ENCODE measurements at regions not wholly inside any gene's neighbourhood (a gene's known extent, or its start where the extent isn't known, plus 50 kb on each side); places are given as distances from the start of the nearest gene placed in this dataset.

GRCh38 chr10:78309536-78310237 is 276.0 kb downstream of the RPS24 start:
- TF ChIP-seq CTCF (IDR thresholded peaks at IDR 0.05 in 4 of 5, conservative IDR thresholded peaks at IDR 0.05 in 1 of 5) = no peak
- TF ChIP-seq POLR2A (IDR thresholded peaks at IDR 0.05) = no peak

Measured in gastrocnemius medialis (tissue), 4 donors.